HUES48 (cell line): ENCODE measurements at regions not wholly inside any gene's neighbourhood (a gene's known extent, or its start where the extent isn't known, plus 50 kb on each side); places are given as distances from the start of the nearest gene placed in this dataset.

Experiments used
- H3K27ac ChIP-seq: one replicate; pipeline ENCODE4 v1.7.0; 2013; ENCODE audit warnings: low read depth, low read length, inconsistent platforms
- H3K27me3 ChIP-seq: 2 replicates; pipeline ENCODE4 v1.6.1; 2013; ENCODE audit warnings: mild to moderate bottlenecking, low read length; ENCODE audit not compliant: control insufficient read depth, insufficient read depth
- H3K36me3 ChIP-seq: 2 replicates; pipeline ENCODE4 v1.6.1; 2013; ENCODE audit warnings: low read length; ENCODE audit not compliant: control insufficient read depth, insufficient read depth
- H3K4me1 ChIP-seq: 2 replicates; pipeline ENCODE4 v1.6.1; 2013; ENCODE audit warnings: mild to moderate bottlenecking, low read length; ENCODE audit not compliant: control insufficient read depth, insufficient read depth
- H3K4me3 ChIP-seq: 2 replicates; pipeline ENCODE4 v1.5.1; 2013; ENCODE audit warnings: mild to moderate bottlenecking, low read depth, low read length
- H3K9ac ChIP-seq: 2 replicates; pipeline ENCODE4 v1.6.1; 2013; ENCODE audit warnings: mild to moderate bottlenecking, low read depth, low read length, moderate library complexity
- H3K9me3 ChIP-seq: 2 replicates; pipeline ENCODE4 v1.6.1; 2013; ENCODE audit warnings: low read length; ENCODE audit not compliant: control insufficient read depth, insufficient read depth

DNA sequence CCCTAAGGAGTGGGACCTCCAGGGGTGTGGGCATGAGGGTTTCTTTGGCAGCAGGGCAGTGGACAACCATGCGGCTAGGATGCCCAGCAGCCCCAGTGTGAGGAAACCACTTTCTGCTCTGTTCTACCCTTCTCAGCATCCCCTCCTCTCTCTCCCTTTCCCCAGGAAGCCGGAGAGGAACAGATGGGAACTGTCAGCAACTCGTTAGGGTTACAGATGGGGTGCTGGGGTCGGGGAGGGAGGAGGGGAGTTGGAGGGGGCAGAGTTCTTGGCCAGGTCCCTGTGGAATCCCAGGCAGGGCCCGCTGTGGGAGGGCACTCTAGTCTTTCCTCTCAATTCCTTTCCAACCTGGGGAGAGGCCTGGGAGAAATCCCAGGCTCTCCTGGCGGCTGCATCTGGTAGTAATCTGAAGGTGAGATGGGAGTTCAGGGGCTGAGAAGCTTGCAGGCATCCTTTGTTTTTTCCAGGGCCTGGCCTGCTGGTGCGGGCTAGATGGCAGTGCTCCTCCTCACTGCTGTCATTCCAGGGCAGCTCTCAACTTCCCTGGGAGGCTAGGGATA is 93.9 kb upstream of the CSF3R start:
- peaks cover 19% of the 10 kb centered on the region for H3K4me1 ChIP-seq
- H3K9me3 ChIP-seq, result no peaks in the 10 kb centered on the region
- H3K27ac ChIP-seq, result no peak overlapping the region
- H3K27me3 ChIP-seq, result no peaks in the 10 kb centered on the region
- no peak overlapping the region for H3K9ac ChIP-seq
- H3K4me3 ChIP-seq, result no peak overlapping the region
- no peaks in the 10 kb centered on the region for H3K36me3 ChIP-seq

DNA sequence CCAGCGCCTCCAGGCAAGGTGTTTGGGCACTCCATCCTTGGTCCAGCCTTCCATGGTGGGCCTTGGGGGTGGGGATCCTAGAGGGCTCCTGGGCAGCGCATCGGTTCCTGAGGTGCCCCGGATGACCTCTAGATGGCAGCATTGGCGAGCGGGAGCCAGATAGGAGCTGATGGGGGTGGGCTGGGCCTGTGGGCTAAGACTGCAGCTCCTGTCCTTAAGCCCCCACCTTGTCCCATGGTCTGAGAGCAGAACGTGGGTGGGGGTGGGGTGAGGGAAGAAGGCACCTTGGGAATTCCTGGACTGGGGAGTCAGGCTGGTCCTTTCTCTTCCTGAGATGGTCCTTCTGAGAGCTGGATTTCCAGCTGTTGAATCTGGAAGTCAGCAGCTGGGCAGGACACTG is 93.4 kb upstream of the CSF3R start:
- Histone ChIP-seq H3K36me3 (no peaks in the 10 kb centered on the region), H3K9me3 (no peaks in the 10 kb centered on the region), H3K9ac (no peak overlapping the region), H3K4me3 (no peak overlapping the region), H3K4me1 (peaks cover 15% of the 10 kb centered on the region), H3K27ac (no peak overlapping the region), H3K27me3 (no peaks in the 10 kb centered on the region)

DNA sequence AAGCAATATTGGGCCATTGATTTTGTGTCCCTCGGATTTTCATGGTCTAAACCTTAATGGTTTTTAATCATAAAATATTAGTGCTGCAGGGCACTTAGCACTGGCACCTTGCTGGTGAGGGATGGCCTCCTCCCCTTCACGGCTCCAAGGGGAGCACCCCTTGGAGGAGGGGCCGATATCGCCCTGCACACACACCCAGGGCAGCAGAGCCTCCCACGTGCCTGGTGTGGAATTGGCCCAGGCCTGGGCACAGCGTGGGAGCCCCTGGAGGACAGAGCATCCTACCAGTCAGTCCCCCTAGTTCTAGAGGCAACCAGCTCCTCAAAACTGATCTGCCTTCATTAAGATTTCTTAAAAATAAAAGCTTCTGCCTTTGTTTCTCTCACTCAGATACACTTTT is 90.7 kb upstream of the CSF3R start:
- H3K27me3 ChIP-seq, result no peaks in the 10 kb centered on the region

DNA sequence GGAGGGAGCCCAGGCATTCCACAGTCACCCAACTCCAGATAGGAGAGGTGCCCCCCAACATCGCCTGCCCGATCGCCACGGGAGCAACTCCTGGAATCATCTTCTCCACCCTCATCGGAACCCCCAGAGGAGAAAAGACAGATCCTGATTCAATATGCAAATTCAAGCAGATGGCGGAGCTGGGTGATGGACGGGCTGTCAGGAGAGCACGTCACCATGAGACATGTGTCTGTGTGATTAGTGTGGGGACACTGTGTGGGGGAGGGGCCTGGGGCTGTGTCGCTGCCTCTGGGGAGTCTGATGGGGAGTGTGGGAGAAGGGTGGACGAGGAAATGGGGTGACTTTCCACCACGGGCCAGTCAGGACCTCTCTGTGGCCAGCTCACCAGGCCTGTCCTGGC is 90.2 kb upstream of the CSF3R start:
- Histone ChIP-seq H3K27me3 (no peaks in the 10 kb centered on the region), H3K27ac (no peak overlapping the region), H3K36me3 (no peaks in the 10 kb centered on the region), H3K9ac (no peak overlapping the region), H3K4me1 (peaks cover 7% of the 10 kb centered on the region), H3K9me3 (no peaks in the 10 kb centered on the region), H3K4me3 (no peak overlapping the region)

More for the DNA sequence above, 90.7 kb upstream of the CSF3R start:
- H3K4me1 ChIP-seq, result peaks cover 7% of the 10 kb centered on the region
- no peak overlapping the region for H3K4me3 ChIP-seq
- H3K9me3 ChIP-seq, result no peaks in the 10 kb centered on the region
- H3K36me3 ChIP-seq, result no peaks in the 10 kb centered on the region
- H3K27ac ChIP-seq, result no peak overlapping the region
- H3K9ac ChIP-seq, result no peak overlapping the region

DNA sequence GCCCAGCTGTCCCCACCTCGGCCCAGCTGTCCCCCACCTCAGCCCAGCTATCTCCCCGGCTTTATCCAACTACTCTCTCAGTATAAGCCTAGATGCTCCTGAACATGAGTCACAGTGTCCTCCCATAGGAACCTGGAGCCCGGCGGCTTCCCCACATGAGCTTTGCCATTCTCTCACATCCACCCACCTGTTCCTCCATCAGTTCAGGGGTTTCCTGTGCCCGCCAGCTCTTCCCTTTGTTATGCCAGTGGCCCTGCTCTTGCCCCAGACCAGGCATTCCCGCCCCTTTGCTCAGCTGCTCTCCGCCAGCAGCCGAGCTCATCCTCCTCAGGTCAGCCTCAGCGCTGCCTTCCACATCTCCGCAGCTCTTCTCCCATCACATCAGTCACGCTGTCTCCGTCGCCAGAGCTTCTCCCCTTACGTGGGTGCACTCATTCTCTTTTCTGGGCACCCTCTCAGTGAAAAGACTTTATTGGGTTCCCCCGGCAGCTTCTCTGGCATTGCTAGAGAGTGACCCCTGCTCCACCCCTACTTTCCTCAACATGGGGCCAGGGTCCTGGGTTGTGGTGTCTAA is 89.5 kb upstream of the CSF3R start:
- Histone ChIP-seq H3K27ac (no peak overlapping the region), H3K4me3 (no peak overlapping the region), H3K9me3 (no peaks in the 10 kb centered on the region), H3K4me1 (peaks cover 7% of the 10 kb centered on the region), H3K27me3 (no peaks in the 10 kb centered on the region), H3K9ac (no peak overlapping the region), H3K36me3 (no peaks in the 10 kb centered on the region)

DNA sequence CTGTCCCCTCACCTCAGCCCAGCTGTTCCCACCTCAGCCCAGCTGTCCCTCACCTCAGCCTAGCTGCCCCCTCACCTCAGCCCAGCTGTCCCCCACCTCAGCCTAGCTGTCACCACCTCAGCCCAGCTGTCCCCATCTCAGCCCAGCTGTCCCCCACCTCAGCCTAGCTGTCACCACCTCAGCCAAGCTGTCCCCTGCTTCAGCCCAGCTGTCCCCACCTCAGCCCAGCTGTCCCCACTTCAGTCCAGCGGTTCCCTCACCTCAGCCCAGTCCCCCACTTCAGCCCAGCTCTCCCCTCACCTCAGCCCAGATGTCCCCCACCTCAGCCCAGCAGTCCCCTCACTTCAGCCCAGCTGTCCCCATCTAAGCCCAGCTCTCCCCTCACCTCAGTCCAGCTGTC is 88.4 kb upstream of the CSF3R start:
- no peak overlapping the region for H3K9ac ChIP-seq
- H3K36me3 ChIP-seq, result no peaks in the 10 kb centered on the region
- H3K4me1 ChIP-seq, result peaks cover 3% of the 10 kb centered on the region; the same call in 1 of the 2 replicates
- no peaks in the 10 kb centered on the region for H3K27me3 ChIP-seq
- H3K4me3 ChIP-seq, result no peak overlapping the region
- H3K27ac ChIP-seq, result no peak overlapping the region
- no peaks in the 10 kb centered on the region for H3K9me3 ChIP-seq

DNA sequence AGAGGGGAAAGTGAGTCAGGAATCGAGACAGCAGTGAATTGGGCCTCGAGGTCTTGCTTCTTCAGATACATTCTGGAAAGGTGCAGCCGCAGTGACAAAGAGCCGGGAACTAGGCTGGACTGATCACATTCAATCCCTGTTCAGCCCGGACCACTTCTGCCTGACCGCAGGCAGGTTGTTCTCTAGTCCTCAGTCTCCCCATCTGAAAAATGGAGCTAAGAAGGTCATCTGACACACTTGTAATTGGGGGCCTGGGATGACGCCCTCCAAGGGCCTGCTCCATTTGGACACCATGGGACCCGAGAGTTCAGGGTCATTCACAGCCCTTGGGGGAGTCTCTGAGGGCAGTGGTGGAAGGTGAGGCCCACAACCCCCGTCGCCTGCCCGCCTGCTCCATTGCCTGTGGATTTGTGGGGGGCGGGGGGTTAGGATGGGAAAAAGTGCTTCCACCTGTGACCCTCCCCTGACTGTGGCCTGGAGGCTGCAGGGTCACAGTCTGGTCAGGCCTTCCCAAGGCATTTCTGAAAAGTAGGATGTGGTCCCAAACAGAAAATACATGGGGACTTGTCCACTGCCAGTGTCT is 87.9 kb upstream of the CSF3R start:
- Histone ChIP-seq H3K9ac (no peak overlapping the region), H3K9me3 (no peaks in the 10 kb centered on the region), H3K36me3 (no peaks in the 10 kb centered on the region), H3K4me1 (no peaks in the 10 kb centered on the region), H3K27ac (no peak overlapping the region), H3K27me3 (no peaks in the 10 kb centered on the region), H3K4me3 (no peak overlapping the region)

DNA sequence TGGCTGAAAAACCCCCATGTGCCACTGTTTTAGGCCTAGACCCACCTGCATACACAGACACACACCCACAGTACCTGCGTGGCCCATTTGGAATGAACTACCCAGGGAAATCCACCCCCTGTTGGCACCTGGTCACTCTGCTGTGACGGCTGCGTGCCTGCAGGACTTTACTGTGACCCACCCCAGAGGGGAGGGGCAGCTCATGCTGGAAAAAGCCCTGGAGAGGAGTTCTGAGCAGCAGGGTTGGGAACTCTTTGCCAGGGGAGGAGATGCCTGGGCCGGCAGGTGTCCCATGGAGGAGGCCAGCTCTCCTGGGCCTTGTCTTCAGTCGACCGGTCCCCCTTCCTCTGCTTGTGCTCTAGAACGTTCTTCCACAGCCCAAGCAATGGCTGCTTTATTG is 87.3 kb upstream of the CSF3R start:
- Histone ChIP-seq H3K9ac (no peak overlapping the region), H3K9me3 (no peaks in the 10 kb centered on the region), H3K36me3 (no peaks in the 10 kb centered on the region), H3K4me3 (no peak overlapping the region), H3K27ac (no peak overlapping the region), H3K4me1 (no peaks in the 10 kb centered on the region), H3K27me3 (no peaks in the 10 kb centered on the region)

DNA sequence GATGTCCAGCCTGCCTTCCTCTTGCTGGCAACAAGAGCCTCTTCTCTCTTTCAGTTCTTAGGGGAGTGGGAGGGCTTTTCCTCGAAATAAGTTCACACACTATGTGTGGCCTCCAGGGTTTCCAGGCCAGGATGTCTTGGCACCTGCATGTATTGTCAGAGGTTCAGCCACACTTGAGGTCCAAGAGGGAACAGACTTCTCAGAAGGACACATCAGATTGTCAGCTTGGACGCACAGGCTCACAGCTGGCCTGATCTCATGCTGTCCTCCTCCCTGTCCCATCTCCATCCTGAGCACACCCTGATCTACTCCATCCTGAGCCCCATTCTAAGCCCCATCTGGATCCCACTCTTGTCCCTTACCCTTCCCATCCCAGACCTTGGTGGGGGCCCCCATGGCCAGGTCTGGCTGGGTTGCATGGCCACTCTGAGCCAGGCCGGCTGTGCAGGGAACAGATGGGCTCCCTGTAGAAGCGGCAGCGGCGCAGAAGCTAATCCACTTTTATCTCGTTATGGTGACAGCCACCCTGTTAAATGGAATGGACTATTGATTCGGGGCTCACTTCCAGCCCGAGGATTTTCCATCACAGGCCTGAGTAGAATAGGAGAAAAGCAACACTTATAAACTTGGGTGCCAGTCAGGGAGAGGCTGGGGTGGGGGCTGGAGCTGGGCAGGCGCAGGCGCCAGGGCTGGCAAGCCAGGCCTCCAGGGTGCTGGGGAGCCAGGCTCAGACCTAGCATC is 85.1 kb upstream of the CSF3R start:
- H3K4me1 ChIP-seq, result no peaks in the 10 kb centered on the region
- H3K27ac ChIP-seq, result no peak overlapping the region
- no peaks in the 10 kb centered on the region for H3K27me3 ChIP-seq
- no peaks in the 10 kb centered on the region for H3K9me3 ChIP-seq
- H3K4me3 ChIP-seq, result no peak overlapping the region
- H3K36me3 ChIP-seq, result no peaks in the 10 kb centered on the region
- H3K9ac ChIP-seq, result no peak overlapping the region

DNA sequence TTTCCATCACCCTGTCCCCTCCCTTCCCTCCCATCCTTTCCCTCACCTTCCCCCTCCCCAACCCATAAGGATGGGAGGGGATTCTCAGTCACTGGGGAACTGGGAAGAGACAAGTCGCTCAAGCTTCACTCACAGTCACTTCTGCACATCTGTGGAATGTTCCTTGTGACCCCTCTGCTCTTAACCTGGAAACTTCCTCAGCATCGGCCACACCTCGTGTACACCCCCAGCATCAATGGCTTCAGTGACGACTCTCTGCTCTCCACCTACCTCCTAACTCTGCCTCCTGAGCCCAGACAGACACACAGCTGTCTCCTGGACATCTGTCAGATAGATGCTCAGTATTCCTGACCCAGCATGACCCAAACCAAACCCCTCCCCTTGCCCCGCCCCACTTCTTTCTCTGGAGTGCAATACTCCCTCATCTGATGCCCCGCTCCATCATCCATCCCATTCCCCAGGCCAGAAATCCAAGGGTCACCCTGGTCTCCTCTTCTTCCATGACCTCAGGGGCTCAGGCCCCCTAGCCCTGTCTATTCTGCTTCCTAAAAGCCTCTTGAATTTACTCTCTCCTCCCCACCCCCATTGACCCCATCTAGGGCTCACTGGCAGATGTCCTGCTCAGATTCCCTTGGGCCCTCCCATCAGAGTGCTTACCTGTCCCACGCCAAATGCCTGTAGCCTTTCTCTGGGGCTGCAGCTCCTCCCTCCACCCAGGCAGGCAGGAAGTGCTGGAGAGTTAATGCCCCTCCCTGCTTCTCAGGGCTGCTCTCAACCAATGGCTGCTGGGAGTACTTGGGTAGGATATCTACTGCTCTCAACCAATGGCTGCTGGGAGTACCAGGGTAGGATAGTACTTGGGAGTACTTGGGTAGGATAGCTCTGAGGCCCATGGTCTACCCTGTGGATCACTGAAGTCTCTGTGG is 83.1 kb upstream of the CSF3R start:
- no peak overlapping the region for H3K9ac ChIP-seq
- H3K27me3 ChIP-seq, result no peaks in the 10 kb centered on the region
- no peaks in the 10 kb centered on the region for H3K4me1 ChIP-seq
- H3K36me3 ChIP-seq, result no peaks in the 10 kb centered on the region
- no peak overlapping the region for H3K27ac ChIP-seq
- no peaks in the 10 kb centered on the region for H3K9me3 ChIP-seq
- H3K4me3 ChIP-seq, result no peak overlapping the region
